ENCODE measurements at regions not wholly inside any gene's neighbourhood (a gene's known extent, or its start where the extent isn't known, plus 50 kb on each side); places are given as distances from the start of the nearest gene placed in this dataset.

DNA sequence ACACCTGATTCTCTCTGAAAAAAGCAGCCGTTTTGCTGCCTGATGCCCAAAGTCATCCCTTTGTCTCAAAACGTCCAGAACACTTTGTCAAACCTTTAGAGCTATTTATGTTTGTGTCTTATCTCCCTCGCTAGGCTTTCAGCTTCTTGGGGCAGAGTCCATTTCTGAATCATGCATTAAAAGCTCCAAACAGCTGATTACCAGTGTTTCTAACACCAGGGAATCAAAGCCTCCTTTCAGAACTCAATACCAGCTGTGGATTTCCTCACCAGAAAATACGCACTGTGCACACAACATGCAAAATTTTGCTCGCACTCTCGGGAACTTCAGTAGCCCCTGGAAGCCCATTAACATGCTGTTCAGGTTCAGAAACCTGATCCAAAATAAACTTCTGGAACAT, 333.3 kb downstream of the HACE1 start:
- Histone ChIP-seq H3K4me1 (ENCODE audit: control insufficient read depth, extremely low read depth, insufficient read depth, low read length) (peaks cover 27% of the 10 kb centered on the region), H2AFZ (ENCODE audit: low read depth, low read length) (peak overlapping the region; percentile 64), H3K27me3 (ENCODE audit: control insufficient read depth in 2 of 2, insufficient read depth in 2 of 2, low read length in 2 of 2) (no peaks in the 10 kb centered on the region), H3K9me1 (replicated peaks; ENCODE audit: control insufficient read depth, extremely low read depth, insufficient read depth, low read length) (no peaks in the 10 kb centered on the region), H4K20me1 (replicated peaks; ENCODE audit: control insufficient read depth, extremely low read depth, insufficient read depth, low read length) (no peaks in the 10 kb centered on the region), H3K4me3 (replicated peaks in 1 of 3; ENCODE audit: insufficient read depth in 1 of 3, low read depth in 1 of 3, low read length in 3 of 3) (no peak overlapping the region), H3K79me2 (ENCODE audit: control insufficient read depth, insufficient read depth, low read length) (no peaks in the 10 kb centered on the region), H3K4me2 (ENCODE audit: insufficient read depth, low read length) (no peak overlapping the region), H3K36me3 (ENCODE audit: control insufficient read depth in 2 of 2, extremely low read depth in 1 of 2, insufficient read depth in 2 of 2, low read length in 2 of 2) (no peaks in the 10 kb centered on the region), H3K27ac (ENCODE audit: insufficient read depth, low read depth, low read length) (no peak overlapping the region), H3K9ac (replicated peaks; ENCODE audit: extremely low read depth, insufficient read depth, low read length) (no peak overlapping the region), H3K9me3 (replicated peaks; ENCODE audit: control insufficient read depth, insufficient read depth, low read length) (no peaks in the 10 kb centered on the region)
- BruUV-seq (replicated peaks), result no TSS peak
- DNase-seq (ENCODE audit: low read depth, low spot score) (peak; percentile 29), FAIRE-seq (no peak)
- TF ChIP-seq EZH2 (IDR thresholded peaks at IDR 0.05; ENCODE audit: borderline replicate concordance, low read depth, low read length, severe bottlenecking), result no peak
- TF ChIP-seq MYC (IDR thresholded peaks at IDR 0.05; ENCODE audit: low read depth, low read length), result no peak
- no peak for TF ChIP-seq JUN (IDR thresholded peaks at IDR 0.05; ENCODE audit: borderline replicate concordance, insufficient read depth, insufficient read length, low read depth)
- TF ChIP-seq, protein P1, sequence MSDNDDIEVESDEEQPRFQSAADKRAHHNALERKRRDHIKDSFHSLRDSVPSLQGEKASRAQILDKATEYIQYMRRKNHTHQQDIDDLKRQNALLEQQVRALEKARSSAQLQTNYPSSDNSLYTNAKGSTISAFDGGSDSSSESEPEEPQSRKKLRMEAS (IDR thresholded peaks at IDR 0.05; ENCODE audit: insufficient read depth, insufficient read length), result no peak
- no peak for TF ChIP-seq POLR2AphosphoS5 (IDR thresholded peaks at IDR 0.05; ENCODE audit: insufficient read depth, low read depth, low read length)
- TF ChIP-seq FOS (IDR thresholded peaks at IDR 0.05; ENCODE audit: borderline replicate concordance, insufficient read depth, low read length), result no peak
- no peak for TF ChIP-seq GATA2 (IDR thresholded peaks at IDR 0.05; ENCODE audit: insufficient read depth, insufficient read length, low read depth, low read length)
- TF ChIP-seq CTCF (IDR thresholded peaks at IDR 0.05; ENCODE audit: extremely low read depth in 1 of 2, insufficient read depth in 1 of 2, low read depth in 1 of 2, low read length in 2 of 2), result no peak
- TF ChIP-seq POLR2A (IDR thresholded peaks at IDR 0.05; ENCODE audit: low read depth, low read length), result no peak
- dilution Hi-C loops (cut with MboI; ENCODE audit: extremely low pct_ligation_motif_present, low sequenced_read_pairs) (no loop called here), intact Hi-C loops (cut with micrococcal nuclease) (loop anchor here (2.0 kb wide), 1 partner anchor 112 kb away; no protein-coding TSS in a partner anchor)
- POLR2A ChIA-PET, result no interaction called here
- CTCF ChIA-PET, result interaction anchor here (0.6 to 3.5 kb wide), 25 partner anchors 8 to 1676 kb away, joined by 3 to 27 read pairs (median 3); no protein-coding TSS in a partner anchor

Data from endothelial cell of umbilical vein (primary cell).